Tibial nerve (tissue), 3 donors: ENCODE measurements at regions not wholly inside any gene's neighbourhood (a gene's known extent, or its start where the extent isn't known, plus 50 kb on each side); places are given as distances from the start of the nearest gene placed in this dataset.

Experiments
- POLR2A ChIP-seq, 2 donors: fragments of 450-650 bp; IDR thresholded peaks; one replicate each; pipeline ENCODE4 v1.6.1; 2017; ENCODE audit warnings: antibody characterized with exemption in 2 of 2, mild to moderate bottlenecking in 2 of 2, moderate library complexity in 2 of 2
- TF ChIP-seq, protein P1 (sequence below), 5 experiments: fragments of 200-600 bp in 3 of 5; fragments of 450-650 bp in 2 of 5; sonication (generic) in 3 of 5; IDR thresholded peaks; one replicate each; pipeline ENCODE4 v1.5.1; 2016 to 2019; ENCODE audit warnings: antibody characterized with exemption in 5 of 5, mild to moderate bottlenecking in 3 of 5, moderate library complexity in 2 of 5

- TF ChIP-seq POLR2A (IDR thresholded peaks at IDR 0.05): no peak
- TF ChIP-seq, protein P1, sequence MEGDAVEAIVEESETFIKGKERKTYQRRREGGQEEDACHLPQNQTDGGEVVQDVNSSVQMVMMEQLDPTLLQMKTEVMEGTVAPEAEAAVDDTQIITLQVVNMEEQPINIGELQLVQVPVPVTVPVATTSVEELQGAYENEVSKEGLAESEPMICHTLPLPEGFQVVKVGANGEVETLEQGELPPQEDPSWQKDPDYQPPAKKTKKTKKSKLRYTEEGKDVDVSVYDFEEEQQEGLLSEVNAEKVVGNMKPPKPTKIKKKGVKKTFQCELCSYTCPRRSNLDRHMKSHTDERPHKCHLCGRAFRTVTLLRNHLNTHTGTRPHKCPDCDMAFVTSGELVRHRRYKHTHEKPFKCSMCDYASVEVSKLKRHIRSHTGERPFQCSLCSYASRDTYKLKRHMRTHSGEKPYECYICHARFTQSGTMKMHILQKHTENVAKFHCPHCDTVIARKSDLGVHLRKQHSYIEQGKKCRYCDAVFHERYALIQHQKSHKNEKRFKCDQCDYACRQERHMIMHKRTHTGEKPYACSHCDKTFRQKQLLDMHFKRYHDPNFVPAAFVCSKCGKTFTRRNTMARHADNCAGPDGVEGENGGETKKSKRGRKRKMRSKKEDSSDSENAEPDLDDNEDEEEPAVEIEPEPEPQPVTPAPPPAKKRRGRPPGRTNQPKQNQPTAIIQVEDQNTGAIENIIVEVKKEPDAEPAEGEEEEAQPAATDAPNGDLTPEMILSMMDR (IDR thresholded peaks at IDR 0.05): no peak
These were observed 672.4 kb upstream of the TMPRSS15 start for GRCh38 chr21:19076031-19076430.
